Aorta (tissue), 5 donors: ENCODE measurements at regions not wholly inside any gene's neighbourhood (a gene's known extent, or its start where the extent isn't known, plus 50 kb on each side); places are given as distances from the start of the nearest gene placed in this dataset.
A peak's percentile ranks its signal among the peaks of the same experiment; 100 is the strongest.
"Not testable (repeated sequence)": the region's sequence is repeated elsewhere in the genome, so short reads cannot be mapped to it uniquely, and the experiment has no call there.

Experiments used
- ATAC-seq: fragments of 200-7000 bp; cut with Tn5 transposase; one replicate; pipeline ENCODE4 v1.9.1; 2022; ENCODE audit warnings: moderate library complexity; ENCODE audit not compliant: low FRiP score
- DNase-seq, 2 donors: peaks; one replicate each; pipeline ENCODE4 v3.0.0-alpha.2; 2020
- H3K27ac ChIP-seq, 2 donors: one replicate each; pipeline ENCODE4 v1.5.1; 2013; ENCODE audit warnings: low read length in 2 of 2, mild to moderate bottlenecking in 2 of 2, moderate library complexity in 2 of 2, control low read depth in 1 of 2, inconsistent platforms in 1 of 2, low read depth in 1 of 2
- H3K27me3 ChIP-seq, 2 donors: one replicate each; pipeline ENCODE4 v1.6.1; 2013; ENCODE audit warnings: control low read depth in 1 of 2, low read length in 1 of 2, mild to moderate bottlenecking in 1 of 2, moderate library complexity in 1 of 2; ENCODE audit not compliant: insufficient read depth in 2 of 2, control insufficient read depth in 1 of 2
- H3K36me3 ChIP-seq, 2 donors: one replicate each; pipeline ENCODE4 v1.6.1; 2013; ENCODE audit warnings: control low read depth in 1 of 2, low read length in 1 of 2, mild to moderate bottlenecking in 1 of 2; ENCODE audit not compliant: insufficient read depth in 2 of 2, control insufficient read depth in 1 of 2
- H3K4me1 ChIP-seq, 2 donors: one replicate each; pipeline ENCODE4 v1.6.1; 2013; ENCODE audit warnings: low read length in 2 of 2, control low read depth in 1 of 2, mild to moderate bottlenecking in 1 of 2, moderate library complexity in 1 of 2; ENCODE audit not compliant: insufficient read depth in 2 of 2, control insufficient read depth in 1 of 2
- H3K4me3 ChIP-seq, 2 donors: one replicate each; pipeline ENCODE4 v1.5.1; 2013; ENCODE audit warnings: low read length in 2 of 2, control low read depth in 1 of 2, mild to moderate bottlenecking in 1 of 2
- H3K9me3 ChIP-seq: one replicate; pipeline ENCODE4 v1.6.1; 2013; ENCODE audit warnings: mild to moderate bottlenecking, low read length; ENCODE audit not compliant: control insufficient read depth
- WGBS, 2 donors: extraction: QIAGEN DNeasy Blood & Tissue Kit; methylation state at CpG; one replicate each; pipeline ENCODE4 v1.1.7; 2013; 5-methylcytosine and 5-hydroxymethylcytosine counted together
- intact Hi-C, 2 donors: fragments of 100-400 bp; cut with DNase I; formaldehyde crosslinking; loops; one replicate each; pipeline versions ENCODE4 v1.14.2 to v1.15.0; 2022
- donor health status: healthy with polysubstance abuse.
- donor health status: Bipolar disorder and iron deficiency.
- donor health status: DM: no; HTN: no; CAD: no.
- donor health status: DM: no; HTN: no; CAD: no.
- donor health status: DM: yes; HTN: yes; CAD: no.

DNA sequence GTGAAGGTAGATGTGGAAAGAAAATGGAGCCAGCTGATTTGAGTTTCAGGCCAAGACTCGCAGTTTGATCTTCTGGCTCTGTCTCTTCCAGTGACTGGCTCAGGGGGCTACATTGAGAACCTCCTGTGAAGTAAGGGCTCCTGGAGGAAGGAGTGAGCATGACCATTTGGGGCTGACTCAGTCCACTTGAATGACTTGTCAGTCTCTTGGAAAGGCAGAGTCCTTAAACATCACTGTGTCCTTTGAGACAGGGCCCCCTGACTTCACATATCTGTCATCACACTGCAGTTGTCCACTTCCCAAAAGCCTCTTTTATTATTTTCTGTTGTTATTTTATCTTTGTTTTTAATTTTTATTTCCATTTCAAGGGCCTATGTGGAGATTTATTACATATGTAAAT, 204.6 kb upstream of the APCDD1 start:
- Histone ChIP-seq H3K4me1 (no peaks in the 10 kb centered on the region), H3K4me3 (no peak overlapping the region), H3K9me3 (no peaks in the 10 kb centered on the region), H3K36me3 (no peaks in the 10 kb centered on the region), H3K27ac (no peak overlapping the region), H3K27me3 (no peaks in the 10 kb centered on the region)
- no peak for ATAC-seq
- 29 to 39% methylated on average over 1 of the region's 1 CpG for WGBS, 2 donors
- intact Hi-C loops, result no loop called here
- no peak for DNase-seq

DNA sequence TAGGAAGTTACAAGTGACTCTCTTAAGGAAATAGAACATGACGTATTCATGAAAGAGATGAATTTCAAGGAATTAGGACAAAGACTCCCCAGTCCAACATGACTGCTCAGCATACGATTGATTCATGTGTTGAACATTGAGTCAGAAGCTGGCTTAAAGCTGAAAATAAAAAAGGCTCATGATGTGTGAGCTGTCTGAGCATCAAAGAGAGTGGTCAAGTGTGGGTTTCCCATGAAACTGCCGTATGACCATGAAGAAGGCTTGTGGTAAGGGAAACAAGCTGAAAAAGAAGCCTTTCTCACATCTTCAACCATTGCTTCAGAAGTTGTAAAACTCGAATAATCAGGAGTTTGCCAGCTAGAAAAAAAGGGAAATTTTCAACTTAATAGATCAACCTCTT, 201.9 kb upstream of the APCDD1 start:
- H3K27ac ChIP-seq, result no peak overlapping the region
- no peaks in the 10 kb centered on the region for H3K27me3 ChIP-seq
- H3K9me3 ChIP-seq, result no peaks in the 10 kb centered on the region
- H3K4me1 ChIP-seq, result no peaks in the 10 kb centered on the region
- no peaks in the 10 kb centered on the region for H3K36me3 ChIP-seq
- DNase-seq, result no peak
- intact Hi-C loops, result no loop called here
- H3K4me3 ChIP-seq, result no peak overlapping the region
- no peak for ATAC-seq
- 91 to 94% methylated on average over 4 of the region's 4 CpGs for WGBS, 2 donors

DNA sequence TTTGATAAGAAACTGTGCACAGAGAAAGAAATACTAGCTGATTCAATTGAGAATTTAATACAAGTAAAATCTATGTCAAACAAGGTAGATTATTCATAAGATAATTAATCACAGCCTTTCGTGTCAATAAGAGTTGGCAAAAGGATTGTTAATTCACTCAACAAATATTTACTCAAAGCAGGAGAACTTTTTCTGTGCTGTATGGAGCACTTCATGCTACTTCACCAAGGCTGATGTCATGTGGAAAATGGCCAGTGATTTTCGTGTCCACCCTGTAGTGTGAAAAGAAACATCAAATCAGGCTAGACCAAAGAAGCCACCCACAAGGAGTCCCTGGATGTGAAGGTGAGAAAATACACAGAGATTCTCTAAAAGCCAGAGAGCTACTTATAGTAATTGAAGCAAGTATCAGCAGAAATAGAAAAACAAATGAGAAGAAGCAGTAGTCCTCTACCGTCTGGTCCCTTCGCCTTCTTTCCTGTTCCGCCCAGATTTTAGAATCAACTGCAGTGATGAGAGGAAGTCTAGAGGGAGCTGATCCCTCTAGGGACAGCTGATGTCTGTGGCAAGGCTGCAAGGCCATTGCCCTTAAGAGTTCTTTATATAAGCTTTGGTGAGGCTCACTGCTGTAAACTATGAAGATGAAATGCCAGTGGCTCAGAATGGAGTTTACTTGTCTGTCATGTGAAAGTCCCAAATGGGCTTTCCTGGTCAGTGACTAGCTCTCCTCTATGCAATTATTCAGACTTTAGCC, 201.3 kb upstream of the APCDD1 start:
- no peak for ATAC-seq
- Histone ChIP-seq H3K9me3 (no peaks in the 10 kb centered on the region), H3K36me3 (no peaks in the 10 kb centered on the region), H3K4me3 (no peak overlapping the region), H3K27ac (no peak overlapping the region), H3K4me1 (no peaks in the 10 kb centered on the region), H3K27me3 (no peaks in the 10 kb centered on the region)
- intact Hi-C loops, result no loop called here
- 74 to 75% methylated on average over 5 of the region's 5 CpGs for WGBS, 2 donors
- DNase-seq, result peak in 1 of 2 donors; percentile 11

DNA sequence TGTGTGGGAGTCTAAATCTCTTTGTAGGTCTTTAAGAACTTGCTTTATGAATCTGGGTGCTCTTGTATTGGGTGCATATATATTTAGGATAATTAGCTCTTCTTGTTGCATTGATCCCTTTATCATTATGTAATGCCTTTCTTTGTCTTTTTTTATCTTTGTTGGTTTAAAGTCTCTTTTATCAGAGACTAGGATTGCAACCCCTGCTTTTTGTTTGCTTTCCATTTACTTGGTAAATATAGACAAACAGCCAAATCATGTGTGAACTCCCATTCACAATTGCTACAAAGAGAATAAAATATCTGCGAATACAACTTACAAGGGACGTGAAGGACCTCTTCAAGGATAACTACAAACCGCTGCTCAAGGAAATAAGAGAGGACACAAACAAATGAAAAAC, 198.2 kb upstream of the APCDD1 start:
- DNase-seq, H3K4me1 ChIP-seq, H3K27me3 ChIP-seq, H3K4me3 ChIP-seq, H3K36me3 ChIP-seq, H3K9me3 ChIP-seq, ATAC-seq, H3K27ac ChIP-seq, intact Hi-C loops: not testable (repeated sequence)
- WGBS, 2 donors, result 79 to 81% methylated on average over 3 of the region's 3 CpGs

DNA sequence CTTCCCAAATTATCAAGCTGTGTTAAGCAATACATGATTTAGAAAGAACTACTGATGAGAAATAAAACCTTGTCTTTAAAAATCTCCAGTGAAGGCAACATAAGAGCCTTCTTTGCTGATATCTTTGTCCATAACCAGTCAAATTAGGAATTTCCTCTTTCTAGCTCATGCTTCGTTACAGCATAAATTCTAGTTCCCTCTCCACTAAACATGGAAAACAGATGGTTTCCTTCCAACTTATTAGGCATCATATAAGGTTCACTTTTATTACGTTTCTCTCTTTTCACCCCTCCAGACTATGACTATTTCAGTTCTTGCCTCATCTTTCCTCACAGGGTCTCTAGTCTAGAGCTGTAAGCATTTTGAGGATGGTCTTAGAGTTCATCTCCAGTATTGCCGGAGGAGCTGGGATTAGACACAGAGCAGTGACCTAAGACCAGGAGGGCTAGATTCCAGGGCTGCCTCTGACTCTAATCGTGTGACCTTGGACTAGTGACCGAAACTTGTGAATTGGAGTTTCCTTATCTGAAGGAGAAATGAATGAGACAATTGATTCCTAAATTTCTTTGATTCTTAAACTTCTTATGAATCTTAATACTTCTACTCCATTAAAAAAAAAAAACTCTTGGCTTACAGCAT, 195.5 kb upstream of the APCDD1 start:
- H3K4me3 ChIP-seq, result no peak overlapping the region
- H3K36me3 ChIP-seq, result no peaks in the 10 kb centered on the region
- DNase-seq, result no peak
- no peaks in the 10 kb centered on the region for H3K9me3 ChIP-seq
- intact Hi-C loops, result no loop called here
- no peaks in the 10 kb centered on the region for H3K4me1 ChIP-seq
- no peak overlapping the region for H3K27ac ChIP-seq
- H3K27me3 ChIP-seq, result no peaks in the 10 kb centered on the region
- ATAC-seq, result no peak
- WGBS, 2 donors, result 89 to 95% methylated on average over 5 of the region's 5 CpGs

DNA sequence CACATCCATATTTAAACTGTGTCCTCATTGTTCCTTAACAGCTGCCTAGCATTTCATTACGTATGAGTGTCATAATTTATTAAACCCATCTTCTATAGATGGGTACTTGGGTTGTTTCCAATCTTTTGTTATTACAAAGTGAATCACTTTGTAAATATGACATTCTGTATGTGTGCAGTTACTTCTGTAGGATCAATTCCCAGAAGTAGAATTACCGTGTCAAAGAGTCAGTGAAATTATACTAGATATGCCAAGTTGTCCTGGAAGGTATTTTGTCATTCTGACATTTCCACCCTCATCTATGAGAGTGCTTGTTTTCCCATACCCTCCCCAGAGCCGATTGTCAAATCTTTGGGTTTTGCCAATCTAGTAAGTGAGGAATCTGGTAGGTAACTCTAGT, 194.5 kb upstream of the APCDD1 start:
- Histone ChIP-seq H3K27ac (no peak overlapping the region), H3K27me3 (no peaks in the 10 kb centered on the region), H3K4me3 (no peak overlapping the region), H3K4me1 (no peaks in the 10 kb centered on the region), H3K9me3 (no peaks in the 10 kb centered on the region), H3K36me3 (no peaks in the 10 kb centered on the region)
- ATAC-seq (no peak), DNase-seq (no peak)
- intact Hi-C loops, result no loop called here
- WGBS, 2 donors, result 81 to 83% methylated on average over 3 of the region's 3 CpGs

DNA sequence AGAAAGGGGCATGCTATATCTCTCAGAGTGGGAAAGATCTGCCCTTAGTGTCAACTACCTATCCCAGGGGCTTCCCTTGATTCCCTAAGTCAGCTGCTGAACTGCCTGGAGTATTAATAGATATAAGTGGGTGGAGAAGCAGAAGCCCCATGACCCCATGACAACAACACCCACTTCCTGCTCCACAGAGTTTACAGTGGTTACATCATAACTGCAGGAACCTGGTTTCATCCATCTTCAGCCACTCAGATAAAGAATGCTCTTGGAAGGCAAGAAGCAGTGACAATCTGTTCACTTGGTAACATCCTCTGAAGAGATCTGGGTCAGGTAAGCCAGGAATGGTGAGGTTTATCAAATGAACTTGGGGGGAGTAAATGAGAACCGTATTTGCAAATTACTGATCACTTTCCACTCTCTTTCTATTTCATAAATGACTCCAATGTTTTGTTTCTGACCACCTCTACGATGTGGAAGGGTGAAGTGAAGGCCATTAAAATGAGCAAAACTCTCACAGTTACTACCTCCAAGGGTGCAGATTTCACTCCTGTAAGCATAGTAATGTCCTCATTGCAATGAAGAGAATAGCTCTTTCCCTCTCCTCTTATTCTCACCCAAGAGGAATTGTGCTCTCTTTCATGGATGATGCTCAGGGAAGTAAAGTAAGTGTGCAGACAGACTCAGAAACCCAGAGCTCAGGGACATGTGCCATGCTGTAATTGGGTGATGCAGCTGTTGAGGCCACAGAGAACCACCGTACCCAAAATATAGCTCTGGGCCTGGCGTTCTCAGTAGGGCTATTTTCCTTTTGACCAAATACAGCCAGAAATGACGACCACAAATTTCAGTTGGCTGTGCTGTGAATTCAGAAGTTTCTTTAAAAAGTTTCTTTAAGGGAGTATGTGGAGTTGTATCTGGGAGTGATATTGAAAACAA, 192.8 kb upstream of the APCDD1 start:
- no peaks in the 10 kb centered on the region for H3K36me3 ChIP-seq
- no peaks in the 10 kb centered on the region for H3K27me3 ChIP-seq
- no peaks in the 10 kb centered on the region for H3K9me3 ChIP-seq
- no peak overlapping the region for H3K27ac ChIP-seq
- H3K4me3 ChIP-seq, result no peak overlapping the region
- ATAC-seq (no peak), DNase-seq (no peak)
- 96 to 97% methylated on average over 5 of the region's 5 CpGs for WGBS, 2 donors
- H3K4me1 ChIP-seq, result no peaks in the 10 kb centered on the region
- intact Hi-C loops, result no loop called here

DNA sequence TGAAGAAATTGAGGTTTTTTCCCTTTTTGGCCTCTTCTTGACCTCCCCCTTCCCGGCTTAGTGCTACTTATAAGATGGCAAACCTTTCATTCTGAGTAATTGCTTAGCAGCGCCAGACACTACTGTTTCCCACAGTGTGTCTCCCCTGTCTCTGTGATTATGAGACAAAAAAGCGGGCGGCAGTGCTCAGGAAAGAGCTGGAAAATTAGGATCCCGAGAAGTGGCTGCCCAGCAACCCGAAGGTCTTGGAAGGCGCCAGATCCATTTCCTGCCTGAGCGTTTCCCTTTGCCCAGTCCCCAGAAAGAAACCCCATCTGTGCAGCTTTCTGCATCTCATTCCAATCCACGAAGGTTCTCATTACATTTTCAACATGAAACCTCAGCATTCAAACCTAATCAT, 191.9 kb upstream of the APCDD1 start:
- ATAC-seq (no peak), DNase-seq (no peak)
- Histone ChIP-seq H3K36me3 (no peaks in the 10 kb centered on the region), H3K9me3 (no peaks in the 10 kb centered on the region), H3K27ac (no peak overlapping the region), H3K4me1 (no peaks in the 10 kb centered on the region), H3K27me3 (no peaks in the 10 kb centered on the region), H3K4me3 (no peak overlapping the region)
- intact Hi-C loops, result no loop called here
- 90 to 94% methylated on average over 9 of the region's 9 CpGs for WGBS, 2 donors
